ENCODE measurements at regions not wholly inside any gene's neighbourhood (a gene's known extent, or its start where the extent isn't known, plus 50 kb on each side); places are given as distances from the start of the nearest gene placed in this dataset.

DNA sequence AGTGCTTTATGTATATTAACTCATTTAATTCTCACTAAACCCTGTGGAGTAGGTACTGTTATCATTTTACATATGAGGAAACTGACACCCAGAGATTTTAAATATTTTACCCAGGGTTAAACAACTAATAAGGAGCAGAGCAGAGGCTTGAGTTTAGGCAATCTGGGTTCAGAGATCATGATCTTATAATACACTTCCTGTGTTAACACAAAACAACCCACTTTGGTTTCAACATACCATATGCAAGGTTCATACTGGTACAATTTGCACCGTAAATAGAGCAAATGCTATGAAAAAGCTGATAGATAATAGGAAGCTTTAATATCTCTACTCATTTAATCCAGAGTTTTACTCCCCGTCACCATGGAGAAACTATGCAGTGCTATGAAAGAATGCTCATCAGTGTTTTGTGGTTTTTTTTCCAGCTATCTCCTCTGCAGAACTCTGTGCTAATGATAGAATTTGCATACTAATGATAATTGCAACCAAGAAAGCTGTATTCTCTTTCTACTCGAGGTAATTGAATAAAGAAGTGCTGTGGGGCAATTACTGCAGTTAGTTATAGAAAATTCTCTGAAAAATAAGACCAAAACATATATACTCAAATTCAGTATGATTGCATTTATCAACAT, 138.8 kb upstream of the MAP9 start:
- in situ Hi-C loops (cut with MboI), result no loop called here
- H4K20me1 ChIP-seq (ENCODE audit: insufficient read depth), result no peaks in the 10 kb centered on the region
- no peak for TF ChIP-seq EZH2phosphoT487 (IDR thresholded peaks at IDR 0.05; ENCODE audit: insufficient read depth, low read depth)
- no peak for TF ChIP-seq EZH2 (IDR thresholded peaks at IDR 0.05; ENCODE audit: insufficient read depth, poor library complexity, severe bottlenecking)
- no peak overlapping the region for H3K4me3 ChIP-seq
- no peaks in the 10 kb centered on the region for H3K9me3 ChIP-seq (ENCODE audit: low read depth)
- no peak overlapping the region for H3K27ac ChIP-seq
- no peak overlapping the region for H2AFZ ChIP-seq
- no peaks in the 10 kb centered on the region for H3F3A ChIP-seq (ENCODE audit: insufficient read depth)
- 45 to 52% methylated on average over 3 of the region's 3 CpGs for WGBS, 2 experiments (ENCODE audit: low coverage in 1 of 2, low lambda C conversion rate in 2 of 2, missing lambda C conversion rate in 2 of 2)
- no peak for DNase-seq
- H3K9ac ChIP-seq, result no peak overlapping the region
- H3K36me3 ChIP-seq (ENCODE audit: low read depth), result no peaks in the 10 kb centered on the region
- no peaks in the 10 kb centered on the region for H3K27me3 ChIP-seq (replicated peaks; ENCODE audit: insufficient read depth)
- no peak overlapping the region for H3K4me2 ChIP-seq (ENCODE audit: unreplicated experiment)
- H3K79me2 ChIP-seq (ENCODE audit: insufficient read depth), result no peaks in the 10 kb centered on the region
- H3K9me2 ChIP-seq (ENCODE audit: insufficient read depth), result no peaks in the 10 kb centered on the region
- no peaks in the 10 kb centered on the region for H3K4me1 ChIP-seq (ENCODE audit: insufficient read depth)

DNA sequence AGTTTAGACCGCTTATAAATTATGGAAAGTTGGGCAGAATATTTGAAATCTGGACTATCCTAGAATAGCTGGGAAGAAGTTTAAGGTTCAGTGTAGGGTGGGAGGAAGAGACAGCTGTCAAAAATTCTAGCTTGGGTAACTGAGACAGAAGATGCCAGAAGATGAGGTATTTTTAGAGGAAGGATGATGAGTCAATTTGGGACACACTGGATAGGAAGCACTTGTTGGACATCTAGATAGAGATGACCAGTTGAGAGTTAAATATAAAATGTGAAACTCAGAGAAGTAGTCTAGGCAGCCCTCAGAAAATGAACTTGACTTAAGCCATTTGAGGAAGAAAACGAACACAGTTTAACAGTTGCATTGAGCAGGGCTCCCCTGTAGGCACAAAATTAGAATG, 137.9 kb upstream of the MAP9 start:
- H3K4me3 ChIP-seq, result no peak overlapping the region
- DNase-seq, result no peak
- TF ChIP-seq EZH2phosphoT487 (IDR thresholded peaks at IDR 0.05; ENCODE audit: insufficient read depth, low read depth), result no peak
- no peak for TF ChIP-seq EZH2 (IDR thresholded peaks at IDR 0.05; ENCODE audit: insufficient read depth, poor library complexity, severe bottlenecking)

DNA sequence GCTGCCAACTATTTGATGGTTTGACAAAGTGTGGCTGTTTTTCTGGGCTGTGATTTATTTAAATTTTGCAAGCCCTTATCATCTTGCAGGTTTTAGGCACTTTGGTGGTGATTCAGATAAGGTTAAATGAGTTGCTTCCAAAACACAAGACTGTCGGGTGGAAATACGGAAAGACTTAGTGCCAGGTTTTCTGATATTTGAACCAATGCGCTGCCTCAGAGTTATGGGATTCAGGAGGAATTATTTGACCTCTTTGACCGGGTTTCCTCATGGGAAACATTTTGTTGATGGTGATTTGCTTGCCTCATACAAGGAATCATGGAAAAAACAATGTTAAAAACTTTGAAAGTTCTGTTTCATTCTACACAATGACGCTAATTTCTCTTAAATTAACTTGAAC, 136.1 kb upstream of the MAP9 start:
- Histone ChIP-seq H4K20me1 (ENCODE audit: insufficient read depth) (no peaks in the 10 kb centered on the region), H3K9ac (no peak overlapping the region), H3K79me2 (ENCODE audit: insufficient read depth) (no peaks in the 10 kb centered on the region), H3K4me1 (ENCODE audit: insufficient read depth) (no peaks in the 10 kb centered on the region), H3K9me2 (ENCODE audit: insufficient read depth) (no peaks in the 10 kb centered on the region), H3K4me2 (ENCODE audit: unreplicated experiment) (no peak overlapping the region), H3F3A (ENCODE audit: insufficient read depth) (no peaks in the 10 kb centered on the region), H3K4me3 (no peak overlapping the region), H3K36me3 (ENCODE audit: low read depth) (no peaks in the 10 kb centered on the region), H3K27ac (no peak overlapping the region), H3K9me3 (ENCODE audit: low read depth) (no peaks in the 10 kb centered on the region), H3K27me3 (replicated peaks; ENCODE audit: insufficient read depth) (peaks cover 8% of the 10 kb centered on the region), H2AFZ (no peak overlapping the region)
- 56 to 62% methylated on average over 5 of the region's 5 CpGs for WGBS, 2 experiments (ENCODE audit: low coverage in 1 of 2, low lambda C conversion rate in 2 of 2, missing lambda C conversion rate in 2 of 2)
- no peak for TF ChIP-seq EZH2phosphoT487 (IDR thresholded peaks at IDR 0.05; ENCODE audit: insufficient read depth, low read depth)
- DNase-seq, result no peak
- in situ Hi-C loops (cut with MboI), result no loop called here

More for the DNA sequence above, 137.9 kb upstream of the MAP9 start:
- in situ Hi-C loops (cut with MboI), result no loop called here
- Histone ChIP-seq H3K79me2 (ENCODE audit: insufficient read depth) (no peaks in the 10 kb centered on the region), H3K27me3 (replicated peaks; ENCODE audit: insufficient read depth) (no peaks in the 10 kb centered on the region), H3K27ac (no peak overlapping the region), H3K9me2 (ENCODE audit: insufficient read depth) (no peaks in the 10 kb centered on the region), H3K36me3 (ENCODE audit: low read depth) (no peaks in the 10 kb centered on the region), H3K4me2 (ENCODE audit: unreplicated experiment) (no peak overlapping the region), H3K9ac (no peak overlapping the region), H3K4me1 (ENCODE audit: insufficient read depth) (no peaks in the 10 kb centered on the region), H4K20me1 (ENCODE audit: insufficient read depth) (no peaks in the 10 kb centered on the region), H3F3A (ENCODE audit: insufficient read depth) (no peaks in the 10 kb centered on the region), H2AFZ (no peak overlapping the region), H3K9me3 (ENCODE audit: low read depth) (no peaks in the 10 kb centered on the region)
- WGBS, 2 experiments (ENCODE audit: low coverage in 1 of 2, low lambda C conversion rate in 2 of 2, missing lambda C conversion rate in 2 of 2), result 17 to 24% methylated on average over 2 of the region's 2 CpGs

DNA sequence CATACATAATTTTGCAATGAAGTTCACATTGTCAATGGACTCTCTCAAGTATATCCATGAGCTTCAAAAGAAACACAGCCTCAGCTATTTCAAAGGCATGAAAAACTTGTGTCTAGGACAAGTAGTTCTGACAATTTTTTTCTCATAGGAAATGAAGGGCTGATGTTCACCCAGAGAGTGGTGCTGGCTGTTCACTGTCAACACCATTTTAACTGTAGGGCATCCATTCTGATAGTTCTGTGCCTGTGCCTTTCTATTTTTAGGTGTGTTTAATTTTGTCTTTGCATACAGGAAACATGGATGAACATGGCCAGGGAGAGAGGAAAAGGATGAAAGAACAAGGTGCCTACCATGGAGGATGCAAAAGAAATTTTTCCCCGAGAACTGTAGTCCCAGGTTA, 135.3 kb upstream of the MAP9 start:
- Histone ChIP-seq H3K27ac (no peak overlapping the region), H2AFZ (no peak overlapping the region), H3F3A (ENCODE audit: insufficient read depth) (no peaks in the 10 kb centered on the region), H3K9me2 (ENCODE audit: insufficient read depth) (no peaks in the 10 kb centered on the region), H3K79me2 (ENCODE audit: insufficient read depth) (no peaks in the 10 kb centered on the region), H4K20me1 (ENCODE audit: insufficient read depth) (no peaks in the 10 kb centered on the region), H3K4me1 (ENCODE audit: insufficient read depth) (no peaks in the 10 kb centered on the region), H3K9ac (no peak overlapping the region), H3K27me3 (replicated peaks; ENCODE audit: insufficient read depth) (peaks cover 8% of the 10 kb centered on the region), H3K4me3 (no peak overlapping the region), H3K4me2 (ENCODE audit: unreplicated experiment) (no peak overlapping the region), H3K36me3 (ENCODE audit: low read depth) (no peaks in the 10 kb centered on the region), H3K9me3 (ENCODE audit: low read depth) (no peaks in the 10 kb centered on the region)
- WGBS, 2 experiments (ENCODE audit: low coverage in 1 of 2, low lambda C conversion rate in 2 of 2, missing lambda C conversion rate in 2 of 2), result 27 to 38% methylated on average over 1 of the region's 1 CpG
- in situ Hi-C loops (cut with MboI), result no loop called here
- TF ChIP-seq EZH2 (IDR thresholded peaks at IDR 0.05; ENCODE audit: insufficient read depth, poor library complexity, severe bottlenecking), result no peak
- no peak for TF ChIP-seq EZH2phosphoT487 (IDR thresholded peaks at IDR 0.05; ENCODE audit: insufficient read depth, low read depth)
- no peak for DNase-seq

DNA sequence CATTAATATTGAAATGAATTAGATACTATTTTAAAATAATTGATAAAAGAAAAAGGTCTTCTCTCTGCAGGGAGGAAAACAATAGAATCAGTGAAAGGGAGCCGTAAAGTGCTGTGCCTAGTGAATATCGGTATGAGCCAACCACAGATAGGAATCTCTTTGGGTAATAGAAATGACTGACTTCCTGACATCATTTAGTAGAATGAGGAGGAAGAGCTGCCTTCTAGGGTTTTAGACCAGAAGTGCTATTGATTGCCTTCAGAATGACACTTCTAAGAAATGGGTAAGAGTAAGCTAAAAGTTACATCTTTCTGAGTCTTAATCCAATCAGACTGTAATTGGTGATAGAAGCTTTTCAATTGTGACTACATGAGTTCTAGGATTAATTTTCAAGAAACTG, 134.0 kb upstream of the MAP9 start:
- TF ChIP-seq EZH2 (IDR thresholded peaks at IDR 0.05; ENCODE audit: insufficient read depth, poor library complexity, severe bottlenecking) (no peak), EZH2phosphoT487 (IDR thresholded peaks at IDR 0.05; ENCODE audit: insufficient read depth, low read depth) (no peak)
- H3F3A ChIP-seq (ENCODE audit: insufficient read depth), result no peaks in the 10 kb centered on the region
- no peaks in the 10 kb centered on the region for H3K36me3 ChIP-seq (ENCODE audit: low read depth)
- H3K4me1 ChIP-seq (ENCODE audit: insufficient read depth), result no peaks in the 10 kb centered on the region
- H3K79me2 ChIP-seq (ENCODE audit: insufficient read depth), result no peaks in the 10 kb centered on the region
- no peak overlapping the region for H3K4me3 ChIP-seq
- no peak overlapping the region for H2AFZ ChIP-seq
- no peak overlapping the region for H3K27ac ChIP-seq
- H3K9ac ChIP-seq, result no peak overlapping the region
- no peaks in the 10 kb centered on the region for H3K9me2 ChIP-seq (ENCODE audit: insufficient read depth)
- H3K9me3 ChIP-seq (ENCODE audit: low read depth), result no peaks in the 10 kb centered on the region
- no peak for DNase-seq
- H3K4me2 ChIP-seq (ENCODE audit: unreplicated experiment), result no peak overlapping the region
- H3K27me3 ChIP-seq (replicated peaks; ENCODE audit: insufficient read depth), result peaks cover 8% of the 10 kb centered on the region
- in situ Hi-C loops (cut with MboI), result no loop called here
- 57 to 60% methylated on average over 2 of the region's 2 CpGs for WGBS, 2 experiments (ENCODE audit: low coverage in 1 of 2, low lambda C conversion rate in 2 of 2, missing lambda C conversion rate in 2 of 2)
- H4K20me1 ChIP-seq (ENCODE audit: insufficient read depth), result no peaks in the 10 kb centered on the region

All from GM23248 (cell line).